ENCODE measurements at regions not wholly inside any gene's neighbourhood (a gene's known extent, or its start where the extent isn't known, plus 50 kb on each side); places are given as distances from the start of the nearest gene placed in this dataset.

DNA sequence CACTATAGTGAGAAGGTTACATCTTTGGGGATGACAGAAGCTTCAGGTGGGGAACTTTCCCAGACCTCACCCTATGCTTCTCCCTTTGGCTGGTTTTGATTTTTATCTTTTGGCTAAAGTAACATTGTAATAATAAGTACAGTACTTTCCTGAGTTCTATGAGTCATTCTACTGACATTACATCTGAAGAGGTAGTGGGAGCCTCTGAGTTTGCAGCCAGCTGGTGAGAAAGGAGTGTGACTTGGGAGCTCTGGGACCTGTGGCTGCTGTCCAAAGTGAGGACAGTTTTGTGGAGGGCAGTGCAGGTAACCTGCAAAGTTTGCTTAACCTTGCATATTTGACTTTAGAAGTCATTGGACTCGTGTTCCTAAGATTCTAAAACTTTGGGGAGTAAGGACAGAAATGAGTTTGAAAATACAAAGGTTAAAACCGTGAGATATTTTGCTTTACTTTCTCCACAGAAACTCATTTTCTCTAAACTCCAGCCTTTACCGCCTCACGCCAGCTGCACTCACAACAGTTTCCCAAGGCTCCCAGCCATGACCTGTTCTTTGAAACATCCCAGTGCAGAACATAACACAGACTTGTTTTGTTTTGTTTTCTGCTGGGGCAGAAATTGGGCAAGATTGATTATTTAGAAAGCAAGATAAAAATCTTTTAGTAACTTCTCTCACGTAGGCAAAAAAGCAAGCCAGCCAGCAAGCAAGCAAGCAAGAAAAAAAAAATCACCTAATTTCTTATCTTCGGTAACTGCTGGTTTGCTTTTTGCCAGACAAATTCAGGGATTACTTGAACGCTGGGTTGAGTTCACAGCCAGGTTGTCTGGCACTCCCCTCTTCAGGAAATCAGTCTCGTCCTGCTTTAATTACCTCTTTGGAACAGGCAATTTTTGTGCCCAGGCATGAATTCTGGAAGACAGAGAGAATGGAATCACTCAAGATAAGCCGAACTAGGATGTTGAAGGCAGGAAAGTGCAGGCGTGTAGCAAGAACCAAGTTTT is 478.3 kb upstream of the ISX start:
- no peak for DNase-seq (ENCODE audit: low read depth, low spot score)
- in situ Hi-C loops (cut with HindIII; ENCODE audit: low sequenced_read_pairs) = no loop called here
- TF ChIP-seq, protein P1, sequence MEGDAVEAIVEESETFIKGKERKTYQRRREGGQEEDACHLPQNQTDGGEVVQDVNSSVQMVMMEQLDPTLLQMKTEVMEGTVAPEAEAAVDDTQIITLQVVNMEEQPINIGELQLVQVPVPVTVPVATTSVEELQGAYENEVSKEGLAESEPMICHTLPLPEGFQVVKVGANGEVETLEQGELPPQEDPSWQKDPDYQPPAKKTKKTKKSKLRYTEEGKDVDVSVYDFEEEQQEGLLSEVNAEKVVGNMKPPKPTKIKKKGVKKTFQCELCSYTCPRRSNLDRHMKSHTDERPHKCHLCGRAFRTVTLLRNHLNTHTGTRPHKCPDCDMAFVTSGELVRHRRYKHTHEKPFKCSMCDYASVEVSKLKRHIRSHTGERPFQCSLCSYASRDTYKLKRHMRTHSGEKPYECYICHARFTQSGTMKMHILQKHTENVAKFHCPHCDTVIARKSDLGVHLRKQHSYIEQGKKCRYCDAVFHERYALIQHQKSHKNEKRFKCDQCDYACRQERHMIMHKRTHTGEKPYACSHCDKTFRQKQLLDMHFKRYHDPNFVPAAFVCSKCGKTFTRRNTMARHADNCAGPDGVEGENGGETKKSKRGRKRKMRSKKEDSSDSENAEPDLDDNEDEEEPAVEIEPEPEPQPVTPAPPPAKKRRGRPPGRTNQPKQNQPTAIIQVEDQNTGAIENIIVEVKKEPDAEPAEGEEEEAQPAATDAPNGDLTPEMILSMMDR (IDR thresholded peaks at IDR 0.05; ENCODE audit: low read depth, low read length) = no peak
- no peak overlapping the region for H3K4me3 ChIP-seq (ENCODE audit: low read depth, low read length)

DNA sequence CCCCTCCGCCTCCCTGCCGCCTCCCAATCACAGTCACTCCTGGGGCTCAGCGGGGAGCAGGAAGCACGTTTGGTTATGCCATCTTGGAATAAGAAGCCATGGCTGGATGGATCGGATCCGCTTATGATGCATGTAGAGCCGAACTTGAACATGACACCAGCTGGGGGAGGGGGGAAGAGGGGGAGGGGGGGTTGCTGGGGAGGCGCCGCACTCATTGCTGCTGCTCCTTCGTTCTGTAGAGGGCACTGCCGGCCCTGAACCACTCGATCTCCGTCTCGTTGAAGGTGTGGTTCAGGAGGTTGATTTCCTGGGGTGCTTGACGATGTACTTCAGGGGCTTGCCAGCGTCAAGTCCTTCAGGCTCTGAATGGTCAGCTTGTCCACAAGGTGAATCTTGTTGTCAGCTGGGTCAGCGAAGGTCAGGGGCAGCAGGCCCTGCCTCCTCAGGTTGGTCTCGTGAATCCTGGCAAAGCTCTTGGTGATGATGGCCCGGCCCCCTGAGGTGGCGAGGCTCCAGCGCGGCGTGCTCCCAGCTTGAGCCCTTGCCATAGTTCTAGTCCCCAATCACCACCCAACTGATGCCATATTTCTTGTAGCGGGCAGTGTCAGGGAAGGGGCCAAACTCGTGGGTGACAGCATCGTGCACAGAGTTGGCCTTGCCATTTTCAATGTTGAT is 476.9 kb upstream of the ISX start:
- no peak for DNase-seq (ENCODE audit: low read depth, low spot score)
- TF ChIP-seq, protein P1 (IDR thresholded peaks at IDR 0.05; ENCODE audit: low read depth, low read length) = no peak
- in situ Hi-C loops (cut with HindIII; ENCODE audit: low sequenced_read_pairs) = no loop called here
- no peak overlapping the region for H3K4me3 ChIP-seq (ENCODE audit: low read depth, low read length)

DNA sequence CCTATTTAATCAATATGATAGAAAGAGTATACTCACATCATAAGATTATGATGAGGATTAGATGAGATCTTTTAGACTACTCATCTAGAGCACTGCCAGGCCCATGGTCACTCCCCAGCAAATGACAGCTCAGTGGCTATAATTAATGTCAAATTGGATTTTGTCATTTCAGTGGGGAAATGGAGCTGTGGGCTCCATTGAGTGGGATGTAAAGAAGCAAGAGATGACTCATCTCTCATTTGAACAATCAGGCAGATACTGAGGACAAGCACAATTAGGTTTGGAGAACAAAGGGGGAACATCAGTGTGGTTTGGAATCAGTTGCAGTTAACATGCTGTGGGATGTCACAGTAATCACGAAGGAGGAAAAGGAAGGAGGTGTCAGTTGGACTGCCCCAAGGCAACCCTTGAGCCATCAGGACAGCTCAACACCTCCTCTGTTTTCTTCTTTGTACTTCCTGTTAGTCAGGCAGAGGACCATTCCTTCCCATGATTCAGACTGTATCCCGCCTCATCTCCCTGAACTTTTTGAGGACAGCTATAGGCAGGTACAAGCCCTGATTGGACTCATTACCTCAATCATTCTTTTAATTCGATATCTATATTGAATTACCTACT is 473.7 kb upstream of the ISX start:
- in situ Hi-C loops (cut with HindIII; ENCODE audit: low sequenced_read_pairs) = no loop called here
- no peak overlapping the region for H3K4me3 ChIP-seq (ENCODE audit: low read depth, low read length)
- DNase-seq (ENCODE audit: low read depth, low spot score) = no peak
- TF ChIP-seq, protein P1 (IDR thresholded peaks at IDR 0.05; ENCODE audit: low read depth, low read length) = no peak

DNA sequence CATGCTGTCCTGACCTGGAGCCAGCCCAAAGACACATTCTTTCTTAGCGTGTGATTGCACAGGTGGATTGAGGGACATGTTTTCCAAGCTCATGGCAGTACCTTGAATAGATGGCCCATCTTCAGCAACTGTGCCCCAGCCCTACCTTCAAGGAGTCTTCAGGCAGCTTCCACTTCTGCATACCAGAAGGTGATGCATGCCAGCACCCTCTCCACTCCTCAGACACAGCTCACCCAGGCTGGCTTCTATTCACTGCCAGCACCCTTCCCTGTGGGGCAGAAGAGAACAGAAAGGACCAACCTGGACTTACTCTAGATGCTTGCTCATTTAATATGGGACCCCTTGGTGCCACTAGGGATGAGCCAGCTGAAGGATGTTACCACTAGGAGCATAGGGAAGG is 466.4 kb upstream of the ISX start:
- H3K4me3 ChIP-seq (ENCODE audit: low read depth, low read length) = no peak overlapping the region
- in situ Hi-C loops (cut with HindIII; ENCODE audit: low sequenced_read_pairs) = no loop called here
- TF ChIP-seq, protein P1 (IDR thresholded peaks at IDR 0.05; ENCODE audit: low read depth, low read length) = no peak
- no peak for DNase-seq (ENCODE audit: low read depth, low spot score)

DNA sequence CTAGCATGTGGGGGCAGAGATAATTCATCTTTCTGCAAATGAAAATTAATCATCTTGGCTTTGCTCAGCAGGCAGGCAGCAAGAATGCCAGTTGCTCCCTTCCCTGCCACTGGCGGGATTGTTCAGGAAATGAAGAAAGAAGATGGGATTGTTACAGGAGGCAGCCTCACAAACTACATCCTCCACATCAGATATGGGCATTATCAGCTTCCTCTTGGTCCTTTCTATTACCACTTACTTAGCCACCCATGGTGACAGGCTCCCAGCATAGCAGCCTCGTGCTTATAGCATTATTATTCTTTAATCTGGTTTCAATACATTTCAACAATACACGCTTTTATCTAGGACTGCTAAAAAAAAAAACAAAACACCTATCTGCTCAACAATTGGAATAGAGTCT is 461.6 kb upstream of the ISX start:
- in situ Hi-C loops (cut with HindIII; ENCODE audit: low sequenced_read_pairs) = no loop called here
- TF ChIP-seq, protein P1 (IDR thresholded peaks at IDR 0.05; ENCODE audit: low read depth, low read length) = no peak
- no peak for DNase-seq (ENCODE audit: low read depth, low spot score)
- no peak overlapping the region for H3K4me3 ChIP-seq (ENCODE audit: low read depth, low read length)

DNA sequence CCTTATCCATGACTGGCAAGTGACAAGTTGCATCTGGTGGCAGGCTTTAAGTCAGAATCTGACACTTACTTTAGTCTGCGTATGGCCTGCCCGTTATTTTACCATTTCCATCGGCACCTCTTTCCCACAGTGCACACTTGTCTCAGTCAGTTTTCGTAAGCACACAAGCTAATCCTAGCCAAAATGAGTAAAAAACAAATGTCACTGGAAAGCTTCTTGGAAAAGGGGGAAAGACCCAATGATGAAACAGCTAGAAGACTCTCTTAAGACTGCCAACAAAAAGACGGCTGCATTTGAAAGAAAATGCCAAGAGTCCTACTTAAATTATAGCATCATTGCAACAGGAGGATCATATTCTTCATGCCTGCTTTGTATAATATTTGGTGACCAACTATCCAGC is 457.9 kb upstream of the ISX start:
- DNase-seq (ENCODE audit: low read depth, low spot score) = no peak
- TF ChIP-seq, protein P1 (IDR thresholded peaks at IDR 0.05; ENCODE audit: low read depth, low read length) = no peak
- in situ Hi-C loops (cut with HindIII; ENCODE audit: low sequenced_read_pairs) = no loop called here
- H3K4me3 ChIP-seq (ENCODE audit: low read depth, low read length) = no peak overlapping the region
